GM21447 (cell line): ENCODE measurements at regions not wholly inside any gene's neighbourhood (a gene's known extent, or its start where the extent isn't known, plus 50 kb on each side); places are given as distances from the start of the nearest gene placed in this dataset.

ENCODE experiments used
- ATAC-seq: cut with Tn5 transposase; IDR thresholded peaks from one replicate; pipeline ENCODE4 v1.9.1; 2021; ENCODE audit not compliant: unreplicated experiment

DNA sequence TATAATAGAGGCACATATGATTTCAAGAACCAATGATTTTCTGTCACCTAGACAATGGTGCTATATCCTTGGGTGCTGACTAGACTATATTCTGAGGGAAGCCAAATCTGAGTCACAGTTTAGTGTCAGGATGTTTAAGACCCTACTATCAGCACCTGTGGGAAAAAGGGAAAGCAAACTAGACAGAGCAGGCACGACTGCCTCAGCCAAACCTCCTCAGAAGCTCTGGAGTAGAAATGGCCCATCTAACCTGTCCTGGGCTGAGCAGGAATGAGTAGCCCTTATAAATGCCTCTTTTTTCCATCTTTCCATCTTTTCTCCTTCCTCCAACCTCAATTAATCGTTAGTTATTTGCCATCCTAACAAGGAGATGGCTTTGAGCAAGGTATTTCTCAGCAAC is 80.4 kb upstream of the TECRL start:
- ATAC-seq = no peak

- no peak for ATAC-seq
These were observed 70.1 kb upstream of the TECRL start for GRCh38 chr4:64479338-64479737.

- no peak for ATAC-seq
These were observed 67.9 kb upstream of the TECRL start for GRCh38 chr4:64477127-64477526.

DNA sequence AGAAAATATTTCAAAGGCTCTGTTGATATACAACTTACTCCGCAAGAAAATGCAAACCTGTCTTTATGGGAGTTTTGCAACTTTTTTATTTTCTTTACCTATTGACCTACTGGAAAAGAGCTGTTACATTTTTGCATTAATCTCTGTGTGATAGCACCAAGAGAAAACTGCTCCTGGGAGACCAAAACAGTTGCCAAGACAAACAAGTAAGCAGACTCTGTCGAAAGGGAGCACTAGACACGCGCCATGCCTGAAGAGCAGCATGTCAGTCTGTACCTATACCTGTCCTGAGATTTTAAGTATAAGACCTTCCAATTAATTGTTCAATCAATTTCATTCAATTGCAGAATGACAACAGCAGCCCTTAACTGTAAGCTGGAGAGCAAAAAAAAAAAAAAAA is 56.0 kb upstream of the TECRL start:
- ATAC-seq = no peak

GRCh38 chr4:64464581-64464980 is 55.3 kb upstream of the TECRL start:
- ATAC-seq = no peak
